IgD-negative memory B cell (primary cell): ENCODE measurements at regions not wholly inside any gene's neighbourhood (a gene's known extent, or its start where the extent isn't known, plus 50 kb on each side); places are given as distances from the start of the nearest gene placed in this dataset.

Experiments used
- H3K27ac Mint-ChIP-seq, 3 donors: one replicate each; pipeline ENCODE4 v1.8.0; 2020 to 2022; ENCODE audit warnings: mild to moderate bottlenecking in 3 of 3, mixed read lengths in 3 of 3, moderate library complexity in 1 of 3
- H3K27me3 Mint-ChIP-seq: one replicate; pipeline ENCODE4 v1.8.0; 2021; ENCODE audit warnings: mixed read lengths
- H3K36me3 Mint-ChIP-seq: one replicate; pipeline ENCODE4 v1.8.0; 2020; ENCODE audit warnings: mild to moderate bottlenecking, mixed read lengths
- H3K4me1 Mint-ChIP-seq, 3 donors: one replicate each; pipeline ENCODE4 v1.8.0; 2020 to 2022; ENCODE audit warnings: mixed read lengths in 3 of 3, mild to moderate bottlenecking in 1 of 3
- H3K4me3 Mint-ChIP-seq, 4 donors: one replicate each; pipeline ENCODE4 v1.8.0; 2020 to 2022; ENCODE audit warnings: mild to moderate bottlenecking in 4 of 4, mixed read lengths in 4 of 4, moderate library complexity in 3 of 4
- H3K9me3 Mint-ChIP-seq, 3 donors: one replicate each; pipeline ENCODE4 v1.8.0; 2020 to 2021; ENCODE audit warnings: mixed read lengths in 3 of 3, mild to moderate bottlenecking in 1 of 3

DNA sequence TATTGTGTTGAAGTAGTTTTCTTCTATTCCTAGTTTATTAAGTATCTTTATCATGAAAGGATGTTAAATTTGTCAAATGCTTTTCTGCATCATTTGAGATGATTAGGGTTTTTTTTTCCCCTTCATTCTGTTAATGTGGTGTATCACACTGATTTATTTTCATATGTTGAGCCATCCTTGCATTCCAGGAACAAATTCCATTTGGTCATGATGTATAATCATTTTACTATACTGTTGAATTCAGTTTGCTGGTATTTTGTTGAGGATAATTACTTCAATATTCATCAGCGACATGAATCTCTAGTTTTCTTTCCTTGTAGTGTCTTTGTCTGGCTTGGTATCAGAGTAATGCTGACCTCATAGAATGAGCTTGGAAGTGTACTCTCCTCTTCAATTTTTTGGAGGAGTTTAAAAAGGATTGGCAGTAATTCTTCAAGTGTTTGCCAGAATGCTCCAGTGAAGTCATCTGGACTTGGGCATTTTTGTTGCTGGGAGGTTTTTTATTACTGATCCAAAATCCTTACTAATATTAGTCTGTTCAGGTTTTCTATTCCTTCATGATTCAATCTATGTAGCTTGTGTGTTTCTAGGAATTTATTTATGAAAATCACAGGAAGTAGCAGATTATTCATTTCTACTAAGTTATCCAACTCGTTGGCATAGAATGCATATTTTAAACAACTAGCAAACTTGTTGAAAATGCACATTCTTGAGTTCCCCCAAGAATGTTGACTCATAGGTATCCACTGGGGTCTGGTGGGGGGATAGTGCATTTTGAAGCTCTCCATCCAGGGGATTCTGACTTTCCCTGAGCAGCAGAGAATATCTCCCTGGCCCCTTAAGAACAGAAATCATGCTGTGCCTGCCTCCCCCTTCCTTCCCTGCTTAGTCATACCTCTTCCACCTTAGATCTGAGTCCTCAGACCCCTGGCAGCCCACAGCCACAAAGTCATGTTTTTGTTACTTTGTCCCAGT is 187.1 kb downstream of the BMP7 start:
- Mint-ChIP-seq H3K9me3 (peaks cover 8 to 31% (median 15%) of the 10 kb centered on the region in 3 donors), H3K27me3 (peaks cover 3% of the 10 kb centered on the region), H3K4me1 (no peaks in the 10 kb centered on the region), H3K4me3 (peak overlapping the region in 1 of 4 donors; percentile 39), H3K27ac (no peak overlapping the region), H3K36me3 (no peaks in the 10 kb centered on the region)

GRCh38 chr20:57080796-57081195 is 185.6 kb downstream of the BMP7 start:
- Mint-ChIP-seq H3K9me3 (peaks cover 8 to 22% (median 13%) of the 10 kb centered on the region in 3 donors), H3K4me1 (no peaks in the 10 kb centered on the region)

GRCh38 chr20:57082357-57082945 is 184.0 kb downstream of the BMP7 start:
- peaks cover 6 to 15% (median 8%) of the 10 kb centered on the region in 3 donors for H3K9me3 Mint-ChIP-seq
- H3K4me1 Mint-ChIP-seq = no peaks in the 10 kb centered on the region
- peaks cover 10% of the 10 kb centered on the region for H3K27me3 Mint-ChIP-seq
- H3K4me3 Mint-ChIP-seq = no peak overlapping the region
- H3K27ac Mint-ChIP-seq = no peak overlapping the region
- no peaks in the 10 kb centered on the region for H3K36me3 Mint-ChIP-seq

More at GRCh38 chr20:57080796-57081195, 185.6 kb downstream of the BMP7 start:
- peaks cover 3% of the 10 kb centered on the region for H3K27me3 Mint-ChIP-seq
- no peak overlapping the region for H3K27ac Mint-ChIP-seq
- no peak overlapping the region for H3K4me3 Mint-ChIP-seq
- H3K36me3 Mint-ChIP-seq = no peaks in the 10 kb centered on the region

DNA sequence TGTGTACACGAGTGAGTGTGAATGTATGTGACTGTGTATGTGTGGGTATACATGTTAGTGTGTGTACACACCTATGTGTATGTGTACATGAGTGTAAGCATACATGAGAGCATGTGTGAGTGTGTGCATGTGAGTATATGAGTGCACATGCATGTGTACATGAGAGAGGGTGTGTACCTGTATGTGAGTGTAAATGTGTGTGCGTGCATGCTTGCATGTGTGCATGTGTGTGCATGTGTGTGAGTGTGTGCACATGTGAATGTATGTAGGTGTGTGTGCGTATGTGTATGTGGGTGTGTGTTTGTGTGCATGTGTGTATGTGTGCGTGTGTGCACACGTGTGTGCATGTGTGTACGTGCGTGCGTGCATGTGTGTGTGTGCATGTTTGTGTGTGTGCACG is 183.4 kb downstream of the BMP7 start:
- Mint-ChIP-seq H3K9me3 (peaks cover 1 to 9% (median 8%) of the 10 kb centered on the region in 3 donors), H3K27ac (peak overlapping the region in 1 of 3 donors; percentile 4), H3K36me3 (no peaks in the 10 kb centered on the region), H3K4me3 (no peak overlapping the region), H3K27me3 (peaks cover 13% of the 10 kb centered on the region), H3K4me1 (no peaks in the 10 kb centered on the region)

DNA sequence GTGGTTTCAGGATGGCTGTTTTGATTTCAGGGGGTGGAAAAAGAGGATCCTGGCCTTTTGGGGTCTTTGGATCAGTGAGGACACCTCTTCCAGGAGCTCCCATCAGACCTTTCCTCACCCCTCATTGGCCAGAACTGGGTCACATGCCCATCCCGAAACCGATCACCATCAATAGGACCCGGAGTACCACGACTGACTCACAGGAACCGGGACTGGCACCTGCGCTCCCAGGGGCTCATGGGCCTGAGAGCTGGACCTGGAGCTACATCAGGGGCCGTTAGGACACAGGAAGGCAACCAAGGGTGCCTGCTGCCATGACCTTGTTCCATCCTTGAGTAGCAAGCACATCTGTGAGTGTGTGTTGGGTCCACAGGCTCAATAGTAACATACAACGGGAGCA is 180.4 kb downstream of the BMP7 start:
- Mint-ChIP-seq H3K9me3 (peaks cover 0 to 5% (median 0%) of the 10 kb centered on the region in 3 donors), H3K36me3 (no peaks in the 10 kb centered on the region), H3K4me1 (no peaks in the 10 kb centered on the region), H3K27me3 (peaks cover 13% of the 10 kb centered on the region), H3K4me3 (no peak overlapping the region), H3K27ac (no peak overlapping the region)

DNA sequence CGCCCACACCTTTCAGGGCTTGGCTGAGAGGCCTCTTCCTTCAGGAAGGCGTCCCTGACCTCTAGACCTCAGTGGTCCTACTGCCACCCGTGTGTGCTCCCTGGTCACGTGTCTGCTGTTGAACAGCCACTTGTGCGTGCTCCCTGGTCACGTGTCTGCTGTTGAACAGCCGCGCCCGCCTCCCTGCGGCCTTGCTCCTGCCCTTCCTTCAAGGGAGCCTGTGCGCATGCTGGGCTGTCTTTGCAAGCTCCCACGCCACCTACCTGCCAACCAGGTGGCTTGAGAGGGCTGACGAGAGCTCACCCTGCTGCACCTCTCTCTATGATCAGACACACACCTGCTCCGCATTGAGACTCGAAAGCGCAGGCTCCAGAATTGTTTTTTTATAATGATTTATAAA is 179.3 kb downstream of the BMP7 start:
- Mint-ChIP-seq H3K9me3 (peaks cover 0 to 5% (median 0%) of the 10 kb centered on the region in 3 donors), H3K36me3 (no peaks in the 10 kb centered on the region), H3K4me1 (peaks cover 0 to 3% (median under 1%) of the 10 kb centered on the region in 3 donors), H3K4me3 (no peak overlapping the region), H3K27ac (peak overlapping the region in 2 of 3 donors; percentile 50 to 82), H3K27me3 (peaks cover 11% of the 10 kb centered on the region)

GRCh38 chr20:57087705-57088104 is 178.7 kb downstream of the BMP7 start:
- H3K36me3 Mint-ChIP-seq = no peaks in the 10 kb centered on the region
- no peak overlapping the region for H3K4me3 Mint-ChIP-seq
- H3K4me1 Mint-ChIP-seq = peaks cover 0 to 6% (median 4%) of the 10 kb centered on the region in 3 donors
- H3K9me3 Mint-ChIP-seq = peaks cover 0 to 5% (median 0%) of the 10 kb centered on the region in 3 donors
- peaks cover 12% of the 10 kb centered on the region for H3K27me3 Mint-ChIP-seq
- H3K27ac Mint-ChIP-seq = no peak overlapping the region

GRCh38 chr20:57088436-57088835 is 178.0 kb downstream of the BMP7 start:
- no peak overlapping the region for H3K4me3 Mint-ChIP-seq
- no peaks in the 10 kb centered on the region for H3K36me3 Mint-ChIP-seq
- peaks cover 11% of the 10 kb centered on the region for H3K27me3 Mint-ChIP-seq
- peaks cover 0 to 6% (median 4%) of the 10 kb centered on the region in 3 donors for H3K4me1 Mint-ChIP-seq
- H3K9me3 Mint-ChIP-seq = no peaks in the 10 kb centered on the region
- H3K27ac Mint-ChIP-seq = no peak overlapping the region

- peaks cover 0 to 7% (median 4%) of the 10 kb centered on the region in 3 donors for H3K4me1 Mint-ChIP-seq
- H3K36me3 Mint-ChIP-seq = no peaks in the 10 kb centered on the region
- peaks cover 11% of the 10 kb centered on the region for H3K27me3 Mint-ChIP-seq
- H3K9me3 Mint-ChIP-seq = no peaks in the 10 kb centered on the region
- no peak overlapping the region for H3K27ac Mint-ChIP-seq
- H3K4me3 Mint-ChIP-seq = no peak overlapping the region
Measured at GRCh38 chr20:57089699-57090144, 176.7 kb downstream of the BMP7 start.

- Mint-ChIP-seq H3K27me3 (peaks cover 11% of the 10 kb centered on the region), H3K36me3 (no peaks in the 10 kb centered on the region), H3K4me1 (peaks cover 0 to 7% (median 4%) of the 10 kb centered on the region in 3 donors), H3K9me3 (no peaks in the 10 kb centered on the region), H3K4me3 (no peak overlapping the region), H3K27ac (no peak overlapping the region)
Measured at GRCh38 chr20:57090590-57091560, 175.6 kb downstream of the BMP7 start.

DNA sequence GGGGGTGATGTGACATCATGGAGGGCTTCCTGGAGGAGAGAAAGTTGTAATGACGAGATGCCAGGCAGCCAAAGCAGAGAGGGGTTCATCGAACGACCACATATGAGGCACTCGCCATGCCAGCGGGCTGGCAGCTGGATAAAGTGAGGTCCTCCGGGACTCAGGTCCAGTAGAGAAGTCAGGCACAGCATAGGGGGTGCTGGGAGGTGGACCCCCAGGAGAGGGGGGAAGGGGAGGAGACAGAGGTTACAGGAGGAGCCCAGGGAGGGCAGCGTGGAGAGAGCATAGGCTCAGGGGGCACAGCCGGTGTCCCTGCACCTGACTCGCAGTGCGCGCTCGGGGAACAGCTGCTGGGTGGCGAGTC is 174.7 kb downstream of the BMP7 start:
- no peak overlapping the region for H3K27ac Mint-ChIP-seq

DNA sequence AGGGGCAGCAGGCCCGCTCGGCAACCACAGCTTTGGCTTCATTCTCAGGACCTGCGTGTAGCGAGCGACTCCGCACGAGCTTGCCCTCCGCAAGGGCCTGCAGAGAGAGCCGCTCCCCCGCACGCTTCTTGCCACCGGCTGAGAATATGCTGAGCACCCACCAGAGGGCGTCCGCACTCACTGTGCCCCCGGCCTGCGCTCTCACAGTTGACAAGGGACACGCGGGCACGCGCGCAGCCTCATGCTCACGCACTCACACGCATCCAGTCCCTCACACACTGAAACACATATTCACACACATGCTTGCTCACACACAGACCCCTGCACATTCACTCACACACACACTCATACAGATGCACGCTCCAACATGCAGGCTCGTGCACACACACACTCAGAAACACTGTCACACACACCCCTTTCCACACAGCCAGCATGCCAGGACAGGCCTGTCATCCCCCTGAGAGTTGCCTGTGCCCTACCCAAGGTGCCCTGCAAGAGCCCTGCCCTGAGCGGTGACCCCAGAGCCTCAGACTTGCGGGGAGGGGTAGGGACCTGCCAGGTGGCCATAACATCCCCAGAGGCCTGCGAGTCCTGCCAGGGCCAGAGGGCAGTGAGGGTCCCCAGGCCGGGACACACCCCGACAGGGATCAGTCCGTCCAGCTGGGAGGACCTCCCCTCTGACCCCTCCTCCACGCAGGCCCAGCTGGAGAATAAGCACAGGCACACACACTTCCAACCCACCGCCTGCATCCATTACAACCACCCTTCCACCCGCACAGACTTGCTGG is 174.1 kb downstream of the BMP7 start:
- H3K36me3 Mint-ChIP-seq = no peaks in the 10 kb centered on the region
- peaks cover 10% of the 10 kb centered on the region for H3K27me3 Mint-ChIP-seq
- H3K4me1 Mint-ChIP-seq = peaks cover 0 to 7% (median 4%) of the 10 kb centered on the region in 3 donors
- peak overlapping the region in 2 of 4 donors; percentile 45 to 68 for H3K4me3 Mint-ChIP-seq
- no peaks in the 10 kb centered on the region for H3K9me3 Mint-ChIP-seq
- no peak overlapping the region for H3K27ac Mint-ChIP-seq

More for the DNA sequence above, 174.7 kb downstream of the BMP7 start:
- Mint-ChIP-seq H3K27me3 (peaks cover 15% of the 10 kb centered on the region), H3K4me1 (peaks cover 0 to 7% (median 4%) of the 10 kb centered on the region in 3 donors), H3K9me3 (no peaks in the 10 kb centered on the region), H3K4me3 (no peak overlapping the region), H3K36me3 (no peaks in the 10 kb centered on the region)

DNA sequence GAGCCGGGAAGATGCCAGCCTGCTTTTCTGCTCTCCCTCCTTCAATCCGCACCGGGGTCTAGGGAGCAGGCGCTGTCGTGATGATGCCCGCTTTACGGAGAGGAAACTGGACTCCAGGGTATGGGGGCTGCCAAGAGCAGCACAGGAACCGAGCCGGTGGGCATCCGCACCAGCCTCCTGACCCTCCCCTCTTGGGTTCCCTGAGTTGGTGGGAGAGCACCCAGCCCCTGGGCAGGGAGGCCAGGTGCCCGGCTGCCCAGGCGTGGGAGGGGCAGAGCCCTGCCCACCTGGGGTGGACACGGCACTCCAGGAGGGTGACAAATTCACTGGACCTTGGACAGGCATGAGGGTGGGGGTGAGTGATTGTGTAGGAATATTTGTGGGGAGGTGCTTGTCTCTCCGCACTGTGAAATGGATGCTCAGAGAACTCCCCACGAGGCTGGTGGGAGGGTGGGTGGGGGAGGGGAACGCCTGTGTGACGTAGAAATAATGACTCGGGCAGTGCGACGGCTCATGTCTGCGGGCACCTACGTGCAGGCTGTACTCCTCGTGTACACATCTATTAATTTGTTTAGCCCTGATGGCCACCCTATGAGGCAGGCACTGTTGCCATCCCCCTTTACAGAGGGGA is 173.4 kb downstream of the BMP7 start:
- peaks cover 7% of the 10 kb centered on the region for H3K27me3 Mint-ChIP-seq
- peaks cover 0 to 7% (median 4%) of the 10 kb centered on the region in 3 donors for H3K4me1 Mint-ChIP-seq
- no peak overlapping the region for H3K4me3 Mint-ChIP-seq
- no peaks in the 10 kb centered on the region for H3K36me3 Mint-ChIP-seq
- H3K27ac Mint-ChIP-seq = no peak overlapping the region
- H3K9me3 Mint-ChIP-seq = no peaks in the 10 kb centered on the region
